B cell (primary cell): ENCODE measurements at regions not wholly inside any gene's neighbourhood (a gene's known extent, or its start where the extent isn't known, plus 50 kb on each side); places are given as distances from the start of the nearest gene placed in this dataset.

ENCODE experiments used
- ATAC-seq: fragments of 200-7000 bp; cut with Tn5 transposase; one replicate; pipeline ENCODE4 v1.10.0; 2021; ENCODE audit warnings: low read depth, mild to moderate bottlenecking, moderate number of reproducible peaks, moderate library complexity
- CTCF ChIA-PET: fragments of 350-600 bp; sonication (Branson Sonifier 250); formaldehyde crosslinking; loops from one replicate; lab custom pipeline; 2021; ENCODE audit warnings: antibody characterized with exemption, inconsistent platforms; lab: Charles Lee
- POLR2A ChIA-PET: fragments of 350-600 bp; sonication (Branson Sonifier 250); formaldehyde crosslinking; loops from one replicate; lab custom pipeline; 2021; ENCODE audit warnings: antibody characterized with exemption; lab: Charles Lee
- DNase-seq: peaks from one replicate; pipeline ENCODE4 v3.0.0; 2013
- H2AFZ ChIP-seq: 2 replicates; pipeline ENCODE4 v1.6.1; 2012; ENCODE audit warnings: mild to moderate bottlenecking, low read depth, low read length; ENCODE audit not compliant: insufficient read depth, poor library complexity, severe bottlenecking
- H3K27ac ChIP-seq, 2 donors: 1 replicate in 1 of 2; 2 replicates in 1 of 2; pipeline ENCODE4 v1.5.1; 2012 to 2013; ENCODE audit warnings: low read length in 2 of 2, mild to moderate bottlenecking in 2 of 2, moderate library complexity in 1 of 2
- H3K27me3 ChIP-seq, 4 experiments: fragments of 200-600 bp in 1 of 4; sonication (generic) in 1 of 4; replicated peaks in 1 of 4; 1 replicate in 2 of 4; 2 replicates in 2 of 4; pipeline versions ENCODE4 v1.6.1 to v1.7.0; 2013 to 2016; ENCODE audit warnings: low read length in 3 of 4, mild to moderate bottlenecking in 2 of 4, mixed read lengths in 1 of 4, moderate library complexity in 1 of 4; ENCODE audit not compliant: insufficient read depth in 4 of 4, control insufficient read depth in 3 of 4; ENCODE audit errors: control extremely low read depth in 1 of 4
- H3K36me3 ChIP-seq, 2 experiments: replicated peaks in 1 of 2; 1 replicate in 1 of 2; 2 replicates in 1 of 2; pipeline versions ENCODE4 v1.6.1 to v1.7.1; 2013; ENCODE audit warnings: low read length in 1 of 2; ENCODE audit not compliant: insufficient read depth in 2 of 2, control insufficient read depth in 1 of 2; ENCODE audit errors: control extremely low read depth in 1 of 2, extremely low read depth in 1 of 2
- H3K4me1 ChIP-seq, 2 donors: fragments of 200-600 bp in 1 of 2; sonication (generic) in 1 of 2; 1 replicate in 1 of 2; 2 replicates in 1 of 2; pipeline versions ENCODE4 v1.5.1 to v1.6.1; 2013 to 2017; ENCODE audit warnings: low read length in 2 of 2; ENCODE audit not compliant: control insufficient read depth in 2 of 2, insufficient read depth in 2 of 2
- H3K4me2 ChIP-seq: replicated peaks from 2 replicates; pipeline ENCODE3; 2012; ENCODE audit warnings: mild to moderate bottlenecking, low read depth, low read length; ENCODE audit not compliant: poor library complexity, severe bottlenecking
- H3K4me3 ChIP-seq, 5 experiments: fragments of 200-600 bp in 1 of 5; sonication (generic) in 1 of 5; 1 replicate in 3 of 5; 2 replicates in 2 of 5; pipeline versions ENCODE4 v1.5.1 to v1.7.0; 2011 to 2016; ENCODE audit warnings: low read length in 4 of 5, mild to moderate bottlenecking in 4 of 5, low read depth in 2 of 5, control low read depth in 1 of 5, moderate library complexity in 1 of 5; ENCODE audit not compliant: insufficient read depth in 1 of 5; ENCODE audit errors: control extremely low read depth in 1 of 5, extremely low read depth in 1 of 5
- H3K79me2 ChIP-seq: fragments of 200-600 bp; sonication (generic); one replicate; pipeline ENCODE4 v1.6.0; 2016; ENCODE audit warnings: low read length; ENCODE audit not compliant: control insufficient read depth, insufficient read depth
- H3K9ac ChIP-seq: fragments of 200-600 bp; sonication (generic); 2 replicates; pipeline ENCODE4 v1.6.1; 2017; ENCODE audit warnings: mild to moderate bottlenecking, low read length, moderate library complexity
- H3K9me3 ChIP-seq, 3 donors: one replicate each; pipeline versions ENCODE4 v1.6.1 to v1.7.1; 2013; ENCODE audit warnings: low read length in 2 of 3; ENCODE audit not compliant: control insufficient read depth in 2 of 3, insufficient read depth in 1 of 3; ENCODE audit errors: control extremely low read depth in 1 of 3
- H4K20me1 ChIP-seq: 2 replicates; pipeline ENCODE4 v1.6.0; 2012; ENCODE audit warnings: mild to moderate bottlenecking, low read length; ENCODE audit not compliant: insufficient read depth, control insufficient read depth, poor library complexity, severe bottlenecking
- H3K27ac Mint-ChIP-seq: one replicate; pipeline ENCODE4 v1.8.0; 2021; ENCODE audit warnings: mixed read lengths
- H3K27me3 Mint-ChIP-seq: one replicate; pipeline ENCODE4 v1.8.0; 2021; ENCODE audit warnings: mixed read lengths
- H3K4me1 Mint-ChIP-seq: one replicate; pipeline ENCODE4 v1.8.0; 2021; ENCODE audit warnings: mixed read lengths
- H3K4me3 Mint-ChIP-seq: one replicate; pipeline ENCODE4 v1.8.0; 2021; ENCODE audit warnings: mixed read lengths
- H3K9me3 Mint-ChIP-seq: one replicate; pipeline ENCODE4 v1.8.0; 2022; ENCODE audit warnings: mixed read lengths; ENCODE audit not compliant: insufficient read depth
- EZH2 ChIP-seq: IDR thresholded peaks from 2 replicates; pipeline ENCODE4 v1.6.1; 2012; ENCODE audit warnings: borderline replicate concordance, low read depth, mild to moderate bottlenecking, moderate library complexity, low read length; ENCODE audit not compliant: insufficient read depth, poor library complexity, severe bottlenecking
- WGBS: methylation state at CpG from one replicate; pipeline ENCODE4 v1.1.5; 2013; ENCODE audit warnings: missing lambda C conversion rate; ENCODE audit not compliant: insufficient coverage; 5-methylcytosine and 5-hydroxymethylcytosine counted together
- intact Hi-C: fragments of 100-400 bp; cut with micrococcal nuclease; formaldehyde crosslinking; loops from one replicate; pipeline ENCODE4 v1.10.0; 2022
- TF ChIP-seq, protein P1 (sequence below): fragments of 200-600 bp; IDR thresholded peaks from one replicate; pipeline ENCODE4 v1.8.0; 2022; ENCODE audit warnings: antibody characterized with exemption, mild to moderate bottlenecking

DNA sequence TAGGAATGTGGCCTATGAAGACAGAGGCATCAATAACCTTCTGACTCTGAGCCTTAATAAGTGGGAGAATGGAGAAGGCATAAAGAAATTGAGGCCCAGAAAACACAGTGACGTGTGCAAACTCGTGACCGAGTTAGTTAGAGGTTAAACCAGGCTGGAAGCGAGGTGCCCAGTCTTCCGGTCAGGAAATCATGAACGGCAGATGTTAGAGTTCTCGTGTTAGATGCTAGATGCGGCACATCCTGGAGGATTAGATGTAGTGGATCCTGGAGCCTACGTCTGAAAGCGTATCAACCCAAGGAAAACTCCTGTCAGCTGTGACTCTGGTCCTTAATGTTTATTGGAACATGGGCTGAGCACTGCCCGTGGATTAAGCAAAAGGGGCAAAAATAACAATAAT, 275.9 kb downstream of the TCF7L2 start:
- Histone ChIP-seq H4K20me1 (no peaks in the 10 kb centered on the region), H3K9me3 (no peaks in the 10 kb centered on the region), H3K4me3 (no peak overlapping the region), H3K27me3 (peaks cover 0 to 16% (median 1%) of the 10 kb centered on the region in 4 experiments), H3K9ac (no peak overlapping the region), H3K4me2 (no peak overlapping the region), H3K36me3 (no peaks in the 10 kb centered on the region), H3K4me1 (no peaks in the 10 kb centered on the region), H2AFZ (no peak overlapping the region), H3K79me2 (no peaks in the 10 kb centered on the region), H3K27ac (no peak overlapping the region)
- DNase-seq, result no peak
- peaks cover 41% of the 10 kb centered on the region for H3K27me3 Mint-ChIP-seq
- intact Hi-C loops, result no loop called here
- no peaks in the 10 kb centered on the region for H3K4me1 Mint-ChIP-seq
- no peak overlapping the region for H3K27ac Mint-ChIP-seq
- TF ChIP-seq, protein P1, sequence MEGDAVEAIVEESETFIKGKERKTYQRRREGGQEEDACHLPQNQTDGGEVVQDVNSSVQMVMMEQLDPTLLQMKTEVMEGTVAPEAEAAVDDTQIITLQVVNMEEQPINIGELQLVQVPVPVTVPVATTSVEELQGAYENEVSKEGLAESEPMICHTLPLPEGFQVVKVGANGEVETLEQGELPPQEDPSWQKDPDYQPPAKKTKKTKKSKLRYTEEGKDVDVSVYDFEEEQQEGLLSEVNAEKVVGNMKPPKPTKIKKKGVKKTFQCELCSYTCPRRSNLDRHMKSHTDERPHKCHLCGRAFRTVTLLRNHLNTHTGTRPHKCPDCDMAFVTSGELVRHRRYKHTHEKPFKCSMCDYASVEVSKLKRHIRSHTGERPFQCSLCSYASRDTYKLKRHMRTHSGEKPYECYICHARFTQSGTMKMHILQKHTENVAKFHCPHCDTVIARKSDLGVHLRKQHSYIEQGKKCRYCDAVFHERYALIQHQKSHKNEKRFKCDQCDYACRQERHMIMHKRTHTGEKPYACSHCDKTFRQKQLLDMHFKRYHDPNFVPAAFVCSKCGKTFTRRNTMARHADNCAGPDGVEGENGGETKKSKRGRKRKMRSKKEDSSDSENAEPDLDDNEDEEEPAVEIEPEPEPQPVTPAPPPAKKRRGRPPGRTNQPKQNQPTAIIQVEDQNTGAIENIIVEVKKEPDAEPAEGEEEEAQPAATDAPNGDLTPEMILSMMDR, result no peak
- TF ChIP-seq EZH2, result no peak
- ATAC-seq, result no peak
- CTCF ChIA-PET, result no interaction called here
- POLR2A ChIA-PET, result no interaction called here
- WGBS, result 94% methylated on average over 10 of the region's 11 CpGs
- no peaks in the 10 kb centered on the region for H3K9me3 Mint-ChIP-seq
- H3K4me3 Mint-ChIP-seq, result no peak overlapping the region

DNA sequence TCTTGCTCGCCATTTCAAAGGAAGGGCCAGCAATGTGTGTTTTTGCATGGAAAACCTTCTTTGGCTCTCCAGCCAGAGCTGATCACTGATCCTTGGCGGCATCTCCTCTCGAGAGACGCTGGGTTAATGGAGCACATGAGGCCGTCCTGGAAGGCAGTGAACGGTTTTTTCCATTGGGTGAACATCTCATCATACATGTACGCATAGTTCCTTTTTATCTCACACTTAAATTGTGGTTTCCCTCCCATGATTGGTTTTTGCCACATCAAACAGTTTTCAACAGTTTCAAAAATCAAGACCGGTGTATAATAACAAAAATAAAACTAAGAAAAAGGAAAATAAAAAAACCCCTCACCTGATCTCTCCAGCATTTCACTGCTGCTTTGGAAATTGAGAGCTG, 276.4 kb downstream of the TCF7L2 start:
- no peaks in the 10 kb centered on the region for H4K20me1 ChIP-seq
- H3K4me2 ChIP-seq, result no peak overlapping the region
- POLR2A ChIA-PET, result no interaction called here
- peaks cover 0 to 16% (median 1%) of the 10 kb centered on the region in 4 experiments for H3K27me3 ChIP-seq
- no peaks in the 10 kb centered on the region for H3K36me3 ChIP-seq
- no peak overlapping the region for H2AFZ ChIP-seq
- H3K27ac Mint-ChIP-seq, result no peak overlapping the region
- peaks cover 37% of the 10 kb centered on the region for H3K27me3 Mint-ChIP-seq
- H3K4me3 Mint-ChIP-seq, result no peak overlapping the region
- H3K27ac ChIP-seq, result no peak overlapping the region
- intact Hi-C loops, result no loop called here
- no peaks in the 10 kb centered on the region for H3K79me2 ChIP-seq
- TF ChIP-seq EZH2, result no peak
- TF ChIP-seq, protein P1, result no peak
- no peak for DNase-seq
- H3K4me1 ChIP-seq, result no peaks in the 10 kb centered on the region
- 0% methylated on average over 5 of the region's 8 CpGs for WGBS
- no peaks in the 10 kb centered on the region for H3K9me3 Mint-ChIP-seq
- H3K9ac ChIP-seq, result no peak overlapping the region
- H3K4me1 Mint-ChIP-seq, result no peaks in the 10 kb centered on the region
- CTCF ChIA-PET, result no interaction called here
- H3K9me3 ChIP-seq, result no peaks in the 10 kb centered on the region
- no peak overlapping the region for H3K4me3 ChIP-seq
- no peak for ATAC-seq
